ENCODE measurements at regions not wholly inside any gene's neighbourhood (a gene's known extent, or its start where the extent isn't known, plus 50 kb on each side); places are given as distances from the start of the nearest gene placed in this dataset.

DNA sequence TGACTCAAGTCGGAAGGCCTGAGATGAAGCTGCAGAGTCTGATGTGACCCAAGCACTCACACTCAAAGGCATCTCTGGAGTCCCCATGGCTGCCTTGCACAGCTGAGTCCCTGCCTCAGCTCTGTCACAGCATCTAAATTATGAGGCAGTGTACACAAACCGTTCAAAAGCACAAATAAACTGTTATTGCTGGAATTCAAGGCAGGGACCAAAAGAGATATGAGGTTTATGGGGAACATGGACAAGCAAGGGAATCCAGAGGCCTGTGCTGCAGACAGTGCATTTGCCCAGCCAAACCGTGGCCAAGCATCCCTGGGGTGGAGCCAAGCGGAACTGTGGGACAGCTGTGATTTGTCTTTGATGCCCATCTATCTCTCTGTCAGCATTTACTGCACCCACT, 91.3 kb downstream of the RPS29 start (continued):
- TF ChIP-seq TCF7L2 (IDR thresholded peaks at IDR 0.05; ENCODE audit: borderline replicate concordance, extremely low read depth, insufficient read depth, insufficient read length) (no peak), ELF1 (IDR thresholded peaks at IDR 0.05; ENCODE audit: borderline replicate concordance, low read depth) (no peak), CBX3 (IDR thresholded peaks at IDR 0.05; ENCODE audit: low read depth) (no peak), ZNF274 (IDR thresholded peaks at IDR 0.05; ENCODE audit: low read depth, low read length) (no peak), CEBPB (IDR thresholded peaks at IDR 0.05; ENCODE audit: low read depth) (no peak), FOSL1 (IDR thresholded peaks at IDR 0.05; ENCODE audit: low read depth) (no peak), EZH2phosphoT487 (IDR thresholded peaks at IDR 0.05; ENCODE audit: borderline replicate concordance) (no peak), SP1 (IDR thresholded peaks at IDR 0.05; ENCODE audit: low read depth) (no peak), EGR1 (IDR thresholded peaks at IDR 0.05; ENCODE audit: low read depth) (no peak), ZFX (IDR thresholded peaks at IDR 0.05) (no peak)
- TF ChIP-seq, protein P1, sequence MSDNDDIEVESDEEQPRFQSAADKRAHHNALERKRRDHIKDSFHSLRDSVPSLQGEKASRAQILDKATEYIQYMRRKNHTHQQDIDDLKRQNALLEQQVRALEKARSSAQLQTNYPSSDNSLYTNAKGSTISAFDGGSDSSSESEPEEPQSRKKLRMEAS (IDR thresholded peaks at IDR 0.05), result no peak

DNA sequence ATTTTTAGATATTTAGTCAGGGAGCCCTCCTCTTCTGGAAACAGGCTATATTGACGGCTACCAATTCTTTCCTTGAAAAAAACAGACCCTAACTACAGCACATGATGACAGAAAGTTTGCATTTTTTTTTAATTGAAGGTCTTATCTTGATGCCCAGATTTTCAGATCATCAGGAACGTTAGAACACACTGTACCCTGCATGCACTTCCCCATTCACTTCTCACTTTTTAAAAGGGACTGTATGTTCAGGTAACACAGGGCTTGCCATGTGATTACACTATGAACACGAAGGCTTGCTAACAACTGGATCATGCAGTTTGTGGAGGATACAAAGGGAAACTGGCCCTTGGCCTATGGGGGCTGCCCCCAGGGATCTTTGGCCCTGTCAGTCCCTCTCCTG, 92.6 kb downstream of the RPS29 start:
- Histone ChIP-seq H3K79me2 (ENCODE audit: insufficient read depth, low read length) (no peaks in the 10 kb centered on the region), H3K4me2 (ENCODE audit: low read length) (no peak overlapping the region), H3K27ac (ENCODE audit: low read depth, low read length) (no peak overlapping the region), H2AFZ (ENCODE audit: low read depth, low read length, poor library complexity, severe bottlenecking) (no peak overlapping the region), H3K9me2 (ENCODE audit: insufficient read depth) (no peaks in the 10 kb centered on the region), H3K27me3 (ENCODE audit: insufficient read depth, low read length) (no peaks in the 10 kb centered on the region), H4K20me1 (ENCODE audit: insufficient read depth) (no peaks in the 10 kb centered on the region), H3K4me3 (replicated peaks in 1 of 2; ENCODE audit: low read depth in 1 of 2, low read length in 2 of 2) (no peak overlapping the region), H3K9me3 (ENCODE audit: control insufficient read depth in 1 of 2, insufficient read depth in 1 of 2, low read depth in 1 of 2, low read length in 2 of 2) (no peaks in the 10 kb centered on the region), H3K9ac (ENCODE audit: low read length) (no peak overlapping the region), H3K36me3 (ENCODE audit: control insufficient read depth in 1 of 2, insufficient read depth in 2 of 2, low read length in 2 of 2) (no peaks in the 10 kb centered on the region), H3K4me1 (ENCODE audit: control insufficient read depth in 1 of 2, insufficient read depth in 2 of 2, low read length in 2 of 2) (no peaks in the 10 kb centered on the region)
- TF ChIP-seq, protein P1 (IDR thresholded peaks at IDR 0.05), result no peak
- TF ChIP-seq YY1 (IDR thresholded peaks at IDR 0.05; ENCODE audit: extremely low read depth, insufficient replicate concordance, low read depth, low read length) (no peak), POLR2AphosphoS5 (IDR thresholded peaks at IDR 0.05; ENCODE audit: low read depth, low read length) (no peak), FOSL1 (IDR thresholded peaks at IDR 0.05; ENCODE audit: low read depth) (no peak), SIN3A (IDR thresholded peaks at IDR 0.05; ENCODE audit: low read depth) (no peak), EGR1 (IDR thresholded peaks at IDR 0.05; ENCODE audit: low read depth) (no peak), RAD21 (IDR thresholded peaks at IDR 0.05; ENCODE audit: low read depth) (no peak)
- DNase-seq (ENCODE audit: low read depth, low spot score), result no peak
- RAD21 ChIA-PET (ENCODE audit: low non-redundant PET in 1 of 2, low total read pairs in 2 of 2, uncharacterized antibody in 2 of 2, unreplicated experiment in 2 of 2), result no interaction called here
- POLR2A ChIA-PET, result no interaction called here
- intact Hi-C loops (cut with micrococcal nuclease), result no loop called here
- ATAC-seq, result no peak
- BruUV-seq (replicated peaks), result no TSS peak
- CTCF ChIA-PET, result no interaction called here
